ENCODE measurements at regions not wholly inside any gene's neighbourhood (a gene's known extent, or its start where the extent isn't known, plus 50 kb on each side); places are given as distances from the start of the nearest gene placed in this dataset.

GRCh38 chr2:152971685-152972084 lies 253.3 kb downstream of the ARL6IP6 start:
- no peak overlapping the region for H3K27ac ChIP-seq (ENCODE audit: extremely low read length, insufficient read depth, low read length)
- no peak overlapping the region for H3K4me3 ChIP-seq (replicated peaks in 1 of 3; ENCODE audit: insufficient read depth in 1 of 3, low read depth in 2 of 3, low read length in 3 of 3)
- no peaks in the 10 kb centered on the region for H3K4me1 ChIP-seq (ENCODE audit: insufficient read depth, low read length)
- no peaks in the 10 kb centered on the region for H3K36me3 ChIP-seq (replicated peaks in 1 of 2; ENCODE audit: control insufficient read depth in 1 of 2, insufficient read depth in 2 of 2, low read length in 2 of 2)
- no peaks in the 10 kb centered on the region for H3K79me2 ChIP-seq (ENCODE audit: insufficient read depth, low read length)
- H3K9me3 ChIP-seq (ENCODE audit: low read length): peaks cover 59% of the 10 kb centered on the region
- H4K20me1 ChIP-seq (ENCODE audit: insufficient read depth, low read length): no peaks in the 10 kb centered on the region
- H3K27me3 ChIP-seq (ENCODE audit: control insufficient read depth in 1 of 2, insufficient read depth in 2 of 2, low read length in 2 of 2): no peaks in the 10 kb centered on the region
- in situ Hi-C loops (cut with HindIII; ENCODE audit: extremely low pct_ligation_motif_present, low pct_unique_long_range_greater_than_20kb): no loop called here
- no peak overlapping the region for H3K4me2 ChIP-seq (ENCODE audit: low read depth, low read length)
- ChIA-PET CTCF (ENCODE audit: low intra/inter-chr PET ratio, low total read pairs) (no interaction called here), POLR2A (no interaction called here)
- no peak overlapping the region for H3K9ac ChIP-seq (ENCODE audit: insufficient read depth, low read depth, low read length)
- DNase-seq (ENCODE audit: low spot score) (no peak), ATAC-seq (no peak), FAIRE-seq (no peak)
- no peak overlapping the region for H2AFZ ChIP-seq (ENCODE audit: low read length)
- WGBS (ENCODE audit: low lambda C conversion rate): 0% methylated on average over 1 of the region's 1 CpG
- intact Hi-C loops (cut with micrococcal nuclease; ENCODE audit: unreplicated experiment): no loop called here
- BruUV-seq (replicated peaks): no TSS peak
- TF ChIP-seq ZBTB46 (CRISPR knock-in tag; IDR thresholded peaks at IDR 0.05; ENCODE audit: borderline replicate concordance): no peak

GRCh38 chr2:152962446-152962845 lies 244.0 kb downstream of the ARL6IP6 start:
- WGBS (ENCODE audit: low lambda C conversion rate): 0% methylated on average over 2 of the region's 2 CpGs
- peaks cover 7% of the 10 kb centered on the region; the same call in 1 of the 2 replicates for H3K9me3 ChIP-seq (ENCODE audit: low read length)
- H3K27me3 ChIP-seq (ENCODE audit: control insufficient read depth in 1 of 2, insufficient read depth in 2 of 2, low read length in 2 of 2): no peaks in the 10 kb centered on the region
- no peak for DNase-seq (ENCODE audit: low spot score)
- H2AFZ ChIP-seq (ENCODE audit: low read length): no peak overlapping the region
- no peak overlapping the region for H3K4me2 ChIP-seq (ENCODE audit: low read depth, low read length)
- no peaks in the 10 kb centered on the region for H3K36me3 ChIP-seq (replicated peaks in 1 of 2; ENCODE audit: control insufficient read depth in 1 of 2, insufficient read depth in 2 of 2, low read length in 2 of 2)
- no peak overlapping the region for H3K9ac ChIP-seq (ENCODE audit: insufficient read depth, low read depth, low read length)
- H3K79me2 ChIP-seq (ENCODE audit: insufficient read depth, low read length): no peaks in the 10 kb centered on the region
- ChIA-PET POLR2A (no interaction called here), CTCF (ENCODE audit: low intra/inter-chr PET ratio, low total read pairs) (no interaction called here)
- intact Hi-C loops (cut with micrococcal nuclease; ENCODE audit: unreplicated experiment): no loop called here
- BruUV-seq (replicated peaks): no TSS peak
- in situ Hi-C loops (cut with HindIII; ENCODE audit: extremely low pct_ligation_motif_present, low pct_unique_long_range_greater_than_20kb): no loop called here
- H3K4me3 ChIP-seq (replicated peaks in 1 of 3; ENCODE audit: insufficient read depth in 1 of 3, low read depth in 2 of 3, low read length in 3 of 3): no peak overlapping the region
- ATAC-seq: no peak
- FAIRE-seq: no peak
- no peaks in the 10 kb centered on the region for H3K4me1 ChIP-seq (ENCODE audit: insufficient read depth, low read length)
- H3K27ac ChIP-seq (ENCODE audit: extremely low read length, insufficient read depth, low read length): no peak overlapping the region
- no peaks in the 10 kb centered on the region for H4K20me1 ChIP-seq (ENCODE audit: insufficient read depth, low read length)
- TF ChIP-seq KLF12 (CRISPR knock-in tag; IDR thresholded peaks at IDR 0.05; ENCODE audit: borderline replicate concordance): no peak
- TF ChIP-seq HMGXB3 (CRISPR knock-in tag; IDR thresholded peaks at IDR 0.05; ENCODE audit: borderline replicate concordance): no peak
- no peak for TF ChIP-seq ETV6 (CRISPR knock-in tag; conservative IDR thresholded peaks at IDR 0.05)
- TF ChIP-seq ZC3H13 (CRISPR knock-in tag; IDR thresholded peaks at IDR 0.05): no peak
- TF ChIP-seq ZFY (CRISPR knock-in tag; IDR thresholded peaks at IDR 0.05): no peak
- no peak for TF ChIP-seq PLSCR1 (CRISPR knock-in tag; IDR thresholded peaks at IDR 0.05; ENCODE audit: borderline replicate concordance)
- no peak for TF ChIP-seq ZNF274 (CRISPR knock-in tag; IDR thresholded peaks at IDR 0.05)
- no peak for TF ChIP-seq SNRNP70 (IDR thresholded peaks at IDR 0.05; ENCODE audit: low read depth, low read length)
- TF ChIP-seq NFE2 (CRISPR knock-in tag; IDR thresholded peaks at IDR 0.05): no peak
- no peak for TF ChIP-seq HNRNPL (IDR thresholded peaks at IDR 0.05; ENCODE audit: low read depth, low read length)
- TF ChIP-seq ATRX (CRISPR knock-in tag; IDR thresholded peaks at IDR 0.05; ENCODE audit: borderline replicate concordance): no peak
- TF ChIP-seq EED (CRISPR knock-in tag; IDR thresholded peaks at IDR 0.05): no peak
- TF ChIP-seq MXI1 (IDR thresholded peaks at IDR 0.05; ENCODE audit: borderline replicate concordance, low read depth, low read length): no peak

Measured in HepG2 (cell line).